Skeletal muscle tissue (tissue), 3 donors: ENCODE measurements at regions not wholly inside any gene's neighbourhood (a gene's known extent, or its start where the extent isn't known, plus 50 kb on each side); places are given as distances from the start of the nearest gene placed in this dataset.

Experiments used
- H3K27ac ChIP-seq: one replicate; pipeline ENCODE4 v1.7.0; 2013; ENCODE audit warnings: mild to moderate bottlenecking, low read depth, low read length, inconsistent platforms
- H3K27me3 ChIP-seq, 3 donors: one replicate each; pipeline ENCODE4 v1.7.0; 2013; ENCODE audit warnings: low read length in 3 of 3; ENCODE audit not compliant: control insufficient read depth in 3 of 3, insufficient read depth in 3 of 3
- H3K36me3 ChIP-seq, 3 donors: one replicate each; pipeline ENCODE4 v1.7.0; 2013; ENCODE audit warnings: low read length in 3 of 3; ENCODE audit not compliant: control insufficient read depth in 3 of 3, insufficient read depth in 3 of 3
- H3K4me1 ChIP-seq, 3 donors: one replicate each; pipeline ENCODE4 v1.7.0; 2013; ENCODE audit warnings: low read length in 3 of 3, mild to moderate bottlenecking in 3 of 3; ENCODE audit not compliant: control insufficient read depth in 3 of 3, insufficient read depth in 3 of 3
- H3K4me3 ChIP-seq, 3 donors: one replicate each; pipeline ENCODE4 v1.7.0; 2013; ENCODE audit warnings: low read length in 3 of 3
- H3K9ac ChIP-seq, 3 donors: one replicate each; pipeline ENCODE4 v1.7.0; 2013; ENCODE audit warnings: low read length in 3 of 3, mild to moderate bottlenecking in 3 of 3, moderate library complexity in 2 of 3, low read depth in 1 of 3
- H3K9me3 ChIP-seq, 3 donors: one replicate each; pipeline ENCODE4 v1.7.0; 2013; ENCODE audit warnings: low read length in 3 of 3; ENCODE audit not compliant: control insufficient read depth in 3 of 3
- donor health status: Osteomylitis.

DNA sequence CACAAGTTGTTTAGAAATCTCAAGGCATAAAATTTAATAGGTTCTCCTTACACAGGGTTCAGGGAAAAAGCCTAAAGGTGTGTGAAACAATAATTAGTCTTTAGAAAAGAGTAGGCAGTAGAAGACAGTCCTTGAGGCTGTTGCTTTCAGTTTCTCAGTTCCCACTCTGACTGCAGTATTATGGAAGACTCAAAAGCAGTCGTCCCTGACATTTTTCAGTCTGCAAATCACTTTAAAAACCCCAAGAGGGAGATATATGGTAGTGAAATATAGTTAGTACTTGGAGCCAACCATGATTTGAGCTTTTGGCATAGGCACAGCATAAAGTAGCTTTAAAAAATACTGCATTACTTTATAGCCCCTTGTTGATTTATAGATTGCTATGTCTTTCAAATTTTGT lies 299.7 kb downstream of the OLFM3 start:
- Histone ChIP-seq H3K9me3 (no peaks in the 10 kb centered on the region), H3K27me3 (no peaks in the 10 kb centered on the region), H3K4me3 (no peak overlapping the region), H3K4me1 (no peaks in the 10 kb centered on the region), H3K9ac (no peak overlapping the region), H3K36me3 (no peaks in the 10 kb centered on the region), H3K27ac (no peak overlapping the region)

DNA sequence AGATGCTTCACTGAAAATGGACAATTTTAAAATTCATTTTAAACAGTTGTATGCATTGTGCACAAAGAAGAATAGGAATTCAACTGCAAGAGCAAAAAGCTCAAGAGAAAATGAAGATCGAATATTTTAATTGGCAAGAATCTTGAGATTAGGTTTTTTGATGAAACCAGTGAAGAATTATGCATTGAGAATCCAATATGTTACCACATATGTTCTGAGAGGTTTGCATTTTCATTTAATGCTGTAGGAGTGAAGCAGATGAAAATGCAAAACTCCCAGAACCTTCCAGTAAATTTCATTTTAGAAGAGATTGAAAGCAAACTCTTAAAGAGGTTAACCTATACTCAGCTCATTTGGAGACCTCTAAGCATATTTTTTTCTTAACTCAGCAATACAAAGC lies 298.0 kb downstream of the OLFM3 start:
- Histone ChIP-seq H3K9me3 (no peaks in the 10 kb centered on the region), H3K36me3 (no peaks in the 10 kb centered on the region), H3K4me3 (no peak overlapping the region), H3K4me1 (no peaks in the 10 kb centered on the region), H3K9ac (no peak overlapping the region), H3K27me3 (no peaks in the 10 kb centered on the region), H3K27ac (no peak overlapping the region)

DNA sequence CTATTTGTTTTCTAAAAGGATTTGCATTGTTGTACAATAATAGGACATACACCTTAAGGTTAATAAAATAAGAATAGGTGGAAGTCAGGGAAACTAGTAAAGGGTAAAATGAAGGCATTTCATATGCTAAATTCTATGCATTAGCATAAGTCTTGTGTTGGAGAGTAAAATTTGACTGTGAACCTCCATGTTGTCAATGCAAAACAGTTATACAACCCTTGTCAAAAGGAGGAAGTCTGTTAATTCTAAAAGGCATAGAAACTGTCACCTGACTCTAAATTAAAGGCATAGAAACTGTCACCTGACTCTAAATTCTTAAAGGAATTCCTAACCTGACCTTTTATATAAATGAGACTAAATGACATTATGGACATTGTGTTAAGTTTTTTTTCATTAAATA lies 291.8 kb downstream of the OLFM3 start:
- no peak overlapping the region for H3K9ac ChIP-seq
- H3K27me3 ChIP-seq = no peaks in the 10 kb centered on the region
- H3K36me3 ChIP-seq = no peaks in the 10 kb centered on the region
- H3K4me3 ChIP-seq = no peak overlapping the region
- H3K27ac ChIP-seq = no peak overlapping the region
- no peaks in the 10 kb centered on the region for H3K9me3 ChIP-seq
- H3K4me1 ChIP-seq = no peaks in the 10 kb centered on the region

DNA sequence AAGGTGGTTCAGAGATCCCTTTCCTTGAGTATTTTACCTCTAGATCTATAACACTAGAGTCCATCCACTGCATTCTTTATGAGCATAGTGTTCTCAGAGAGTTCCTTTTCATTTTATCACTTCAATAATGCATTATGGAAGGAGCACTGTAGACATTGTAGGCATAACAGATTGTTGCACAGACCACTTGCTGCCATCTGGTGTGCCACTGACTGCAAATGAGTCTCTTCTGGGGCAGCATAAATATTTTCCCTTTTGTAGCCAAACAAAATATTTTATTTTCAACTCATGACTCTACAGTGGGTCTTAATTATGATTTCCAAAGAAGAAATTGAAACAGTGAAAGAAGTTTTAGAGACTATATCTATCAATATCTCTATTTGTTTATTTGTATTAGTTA lies 290.4 kb downstream of the OLFM3 start:
- no peaks in the 10 kb centered on the region for H3K36me3 ChIP-seq
- no peak overlapping the region for H3K9ac ChIP-seq
- H3K9me3 ChIP-seq = no peaks in the 10 kb centered on the region
- H3K27ac ChIP-seq = no peak overlapping the region
- H3K4me3 ChIP-seq = no peak overlapping the region
- H3K4me1 ChIP-seq = no peaks in the 10 kb centered on the region
- no peaks in the 10 kb centered on the region for H3K27me3 ChIP-seq

DNA sequence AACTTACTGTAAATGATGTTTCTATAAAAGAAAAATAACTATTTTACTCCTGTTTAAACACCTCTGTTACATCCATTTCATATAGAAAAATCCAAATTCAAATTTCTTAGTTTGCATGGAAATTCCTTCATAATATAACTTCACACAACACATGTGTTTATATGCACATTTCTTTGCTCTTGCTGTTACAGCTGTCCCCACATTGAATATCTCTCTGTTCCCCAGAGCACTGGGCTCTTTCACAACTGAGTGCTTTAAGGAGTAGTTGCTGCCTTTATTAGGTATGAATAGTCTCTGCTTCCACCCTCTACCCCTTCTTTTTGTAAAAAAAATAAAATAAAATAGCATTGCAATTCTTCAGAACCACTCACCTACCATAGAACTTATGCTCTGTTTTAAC lies 287.0 kb downstream of the OLFM3 start:
- Histone ChIP-seq H3K27ac (no peak overlapping the region), H3K4me1 (no peaks in the 10 kb centered on the region), H3K4me3 (no peak overlapping the region)

DNA sequence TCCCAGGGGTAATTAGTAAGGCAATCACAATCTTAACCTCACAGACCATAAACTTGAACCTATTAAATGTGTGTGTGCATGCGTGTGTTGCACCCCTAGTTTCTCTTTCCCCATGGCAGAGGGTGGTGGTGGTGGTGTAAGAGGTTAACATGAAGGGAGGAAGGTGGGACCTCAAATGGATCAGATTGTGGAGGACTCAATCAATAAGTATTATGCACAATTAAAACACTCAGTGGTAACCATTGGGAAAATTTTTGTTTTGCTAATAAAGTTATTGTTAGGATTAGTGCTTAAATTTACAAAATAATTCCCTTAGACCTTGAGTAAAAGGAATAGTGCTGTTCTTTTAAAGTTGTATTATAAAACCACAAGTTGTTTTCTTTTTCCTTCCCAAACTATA lies 283.0 kb downstream of the OLFM3 start:
- H3K4me1 ChIP-seq = no peaks in the 10 kb centered on the region
- no peaks in the 10 kb centered on the region for H3K36me3 ChIP-seq
- H3K27me3 ChIP-seq = no peaks in the 10 kb centered on the region

More for the DNA sequence above, 287.0 kb downstream of the OLFM3 start:
- no peaks in the 10 kb centered on the region for H3K36me3 ChIP-seq
- H3K27me3 ChIP-seq = no peaks in the 10 kb centered on the region
- no peaks in the 10 kb centered on the region for H3K9me3 ChIP-seq
- no peak overlapping the region for H3K9ac ChIP-seq

DNA sequence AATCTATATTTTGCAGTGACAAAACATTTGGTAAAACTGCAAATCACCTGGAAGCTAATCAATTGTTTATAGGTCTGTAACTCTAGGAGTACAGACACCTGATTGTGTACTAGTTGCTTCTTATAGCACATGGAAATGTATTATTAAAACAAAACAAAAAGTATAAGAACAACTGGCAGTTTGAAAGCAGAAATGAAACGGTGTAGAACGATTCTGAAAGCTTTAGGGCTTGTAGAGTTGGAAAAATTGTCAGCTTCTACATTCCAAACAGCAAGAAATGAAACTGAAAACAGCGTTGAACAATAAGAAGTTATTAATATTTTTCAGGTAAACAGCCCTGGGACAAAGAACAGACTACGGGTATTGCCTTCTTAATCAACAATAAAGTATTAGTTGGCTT lies 273.3 kb downstream of the OLFM3 start:
- H3K36me3 ChIP-seq = no peaks in the 10 kb centered on the region
- H3K9me3 ChIP-seq = no peaks in the 10 kb centered on the region
- no peak overlapping the region for H3K27ac ChIP-seq
- H3K4me3 ChIP-seq = no peak overlapping the region
- H3K27me3 ChIP-seq = no peaks in the 10 kb centered on the region
- H3K4me1 ChIP-seq = no peaks in the 10 kb centered on the region
- H3K9ac ChIP-seq = no peak overlapping the region

More for the DNA sequence above, 283.0 kb downstream of the OLFM3 start:
- no peak overlapping the region for H3K9ac ChIP-seq
- H3K9me3 ChIP-seq = no peaks in the 10 kb centered on the region
- H3K27ac ChIP-seq = no peak overlapping the region
- H3K4me3 ChIP-seq = no peak overlapping the region

DNA sequence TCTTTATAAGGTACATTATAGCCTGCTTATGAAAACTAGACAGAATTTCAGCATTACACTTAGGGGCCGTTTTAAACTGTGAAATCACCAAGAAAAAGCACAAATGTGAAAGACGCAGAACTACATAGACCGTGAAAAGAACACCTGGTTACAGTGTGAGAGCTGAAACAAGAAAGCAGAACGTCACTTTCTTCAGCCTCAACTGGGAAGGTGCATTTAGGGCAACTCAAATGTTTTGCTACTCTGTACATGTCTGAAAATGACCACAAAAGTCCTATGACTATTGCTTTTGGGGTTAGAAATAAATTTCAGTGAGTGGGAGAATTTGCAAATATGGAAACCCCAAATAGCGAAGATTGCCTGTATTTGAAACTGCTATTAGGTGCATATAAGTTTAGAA lies 268.7 kb downstream of the OLFM3 start:
- no peaks in the 10 kb centered on the region for H3K27me3 ChIP-seq
- no peak overlapping the region for H3K4me3 ChIP-seq
- H3K4me1 ChIP-seq = no peaks in the 10 kb centered on the region
- no peaks in the 10 kb centered on the region for H3K36me3 ChIP-seq
- H3K9ac ChIP-seq = no peak overlapping the region
- no peak overlapping the region for H3K27ac ChIP-seq
- no peaks in the 10 kb centered on the region for H3K9me3 ChIP-seq

DNA sequence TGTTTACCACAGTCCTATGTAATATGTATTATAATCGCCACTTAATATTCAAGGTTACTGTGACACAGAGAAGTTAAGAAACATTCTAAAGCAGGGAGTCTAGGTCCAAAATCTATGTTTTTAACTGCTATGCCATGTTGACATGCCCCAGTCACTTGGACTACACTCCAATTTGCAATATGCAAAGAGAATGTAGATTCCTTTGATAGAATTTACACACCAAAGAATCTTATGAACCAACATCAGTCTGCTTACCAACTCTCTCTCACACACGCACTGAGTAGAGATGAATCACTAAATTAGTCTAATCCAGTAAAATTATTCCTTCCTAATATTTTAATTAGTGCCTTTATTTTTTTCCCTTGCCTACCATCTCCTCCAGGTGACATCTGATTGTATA lies 266.2 kb downstream of the OLFM3 start:
- no peaks in the 10 kb centered on the region for H3K36me3 ChIP-seq
- H3K27ac ChIP-seq = no peak overlapping the region
- H3K4me1 ChIP-seq = no peaks in the 10 kb centered on the region

DNA sequence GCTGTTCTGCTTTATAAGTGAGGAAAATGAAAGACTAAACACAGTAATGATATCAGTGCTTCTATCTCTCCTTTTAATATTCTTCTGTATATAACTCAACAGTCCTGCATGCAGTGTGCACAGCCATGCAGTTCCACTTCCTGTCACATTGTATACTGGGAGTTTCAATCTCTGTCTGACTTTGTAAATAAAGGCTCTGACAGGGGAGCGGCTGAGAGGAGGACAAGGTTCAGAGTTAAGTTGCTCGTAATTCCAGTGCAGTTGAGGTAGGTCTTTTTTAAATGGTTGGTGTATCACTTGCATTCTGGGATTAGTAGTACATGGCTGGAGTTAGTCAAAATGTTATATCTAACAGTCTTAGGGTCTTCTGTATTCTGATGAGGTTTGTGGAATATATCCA lies 264.5 kb downstream of the OLFM3 start:
- H3K36me3 ChIP-seq = no peaks in the 10 kb centered on the region
- H3K27ac ChIP-seq = no peak overlapping the region
- no peak overlapping the region for H3K9ac ChIP-seq
- no peaks in the 10 kb centered on the region for H3K4me1 ChIP-seq
- H3K4me3 ChIP-seq = no peak overlapping the region
- no peaks in the 10 kb centered on the region for H3K27me3 ChIP-seq
- no peaks in the 10 kb centered on the region for H3K9me3 ChIP-seq

More for the DNA sequence above, 266.2 kb downstream of the OLFM3 start:
- Histone ChIP-seq H3K9ac (no peak overlapping the region), H3K27me3 (no peaks in the 10 kb centered on the region), H3K9me3 (no peaks in the 10 kb centered on the region), H3K4me3 (no peak overlapping the region)

DNA sequence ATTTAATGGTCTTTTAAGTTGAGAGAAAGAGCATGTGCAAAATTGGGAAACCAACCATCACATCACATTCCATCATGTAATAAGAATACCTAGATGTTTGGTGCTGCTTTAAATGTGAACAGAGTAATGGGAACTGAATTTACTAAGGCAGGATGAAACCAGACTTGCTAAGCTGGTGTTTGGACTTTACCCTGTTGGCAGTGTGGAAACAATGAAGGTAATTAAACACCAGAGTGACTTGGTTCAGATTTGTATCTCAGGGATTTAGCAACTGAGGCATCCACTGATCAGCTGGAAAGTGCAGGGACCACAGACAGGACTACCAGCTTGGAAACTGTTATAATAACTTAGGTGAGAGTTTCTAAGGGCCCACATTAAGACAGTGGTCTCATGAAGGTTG lies 263.4 kb downstream of the OLFM3 start:
- Histone ChIP-seq H3K4me1 (no peaks in the 10 kb centered on the region), H3K9me3 (no peaks in the 10 kb centered on the region), H3K9ac (no peak overlapping the region)

More for the DNA sequence above, 263.4 kb downstream of the OLFM3 start:
- Histone ChIP-seq H3K27me3 (no peaks in the 10 kb centered on the region), H3K36me3 (no peaks in the 10 kb centered on the region), H3K27ac (no peak overlapping the region), H3K4me3 (no peak overlapping the region)
